ENCODE measurements at regions not wholly inside any gene's neighbourhood (a gene's known extent, or its start where the extent isn't known, plus 50 kb on each side); places are given as distances from the start of the nearest gene placed in this dataset.
"Not testable (repeated sequence)": the region's sequence is repeated elsewhere in the genome, so short reads cannot be mapped to it uniquely, and the experiment has no call there.

- ChIA-PET CTCF (no interaction called here), POLR2A (no interaction called here)
- H3K9me3 ChIP-seq = no peaks in the 10 kb centered on the region
- DNase-seq (no peak), ATAC-seq (replicated peaks in 1 of 4) (no peak)
- no peaks in the 10 kb centered on the region for H3K27me3 ChIP-seq (replicated peaks in 1 of 2; ENCODE audit: control insufficient read depth in 2 of 2, extremely low read depth in 1 of 2, insufficient read depth in 2 of 2, low read length in 1 of 2)
- no peak overlapping the region for H3K27ac ChIP-seq (ENCODE audit: low read length)
- no CpG with 5 or more reads among the region's 5 CpGs for WGBS (ENCODE audit: insufficient coverage)
- H3K4me3 ChIP-seq (ENCODE audit: control insufficient read depth in 1 of 2, extremely low read depth in 1 of 2, low read length in 1 of 2) = no peak overlapping the region
- no peaks in the 10 kb centered on the region for H3K36me3 ChIP-seq (ENCODE audit: control insufficient read depth in 2 of 2, extremely low read depth in 1 of 2, insufficient read depth in 1 of 2, low read length in 1 of 2)
- no peaks in the 10 kb centered on the region for H3K4me1 ChIP-seq (ENCODE audit: control insufficient read depth in 1 of 2, extremely low read depth in 1 of 2, insufficient read depth in 2 of 2, low read length in 2 of 2)
- H3K27me3 Mint-ChIP-seq = no peaks in the 10 kb centered on the region
- no peak overlapping the region for H3K27ac Mint-ChIP-seq
- no peaks in the 10 kb centered on the region for H3K9me3 Mint-ChIP-seq
- H3K4me3 Mint-ChIP-seq = no peak overlapping the region
- no peaks in the 10 kb centered on the region for H3K4me1 Mint-ChIP-seq
- no peaks in the 10 kb centered on the region for H3K36me3 Mint-ChIP-seq
Observed at GRCh38 chr1:195701149-195701548, 907.1 kb downstream of the KCNT2 start.

- ATAC-seq (replicated peaks in 1 of 4) (no peak), DNase-seq (no peak)
- ChIA-PET CTCF (interaction anchor here in 1 of 2 donors (0.7 kb wide), 1 partner anchor 355 kb away, joined by 3 read pairs; no protein-coding TSS in a partner anchor), POLR2A (no interaction called here)
- no peak overlapping the region for H3K4me3 Mint-ChIP-seq
- no peaks in the 10 kb centered on the region for H3K4me1 Mint-ChIP-seq
- H3K4me1 ChIP-seq (ENCODE audit: control insufficient read depth in 1 of 2, extremely low read depth in 1 of 2, insufficient read depth in 2 of 2, low read length in 2 of 2) = no peaks in the 10 kb centered on the region
- H3K9me3 Mint-ChIP-seq = peaks cover 0 to 9% (median 0%) of the 10 kb centered on the region in 3 donors
- no peaks in the 10 kb centered on the region for H3K9me3 ChIP-seq
- H3K27ac ChIP-seq (ENCODE audit: low read length) = no peak overlapping the region
- H3K27ac Mint-ChIP-seq = no peak overlapping the region
- H3K27me3 ChIP-seq (replicated peaks in 1 of 2; ENCODE audit: control insufficient read depth in 2 of 2, extremely low read depth in 1 of 2, insufficient read depth in 2 of 2, low read length in 1 of 2) = no peaks in the 10 kb centered on the region
- no CpG with 5 or more reads among the region's 2 CpGs for WGBS (ENCODE audit: insufficient coverage)
- H3K27me3 Mint-ChIP-seq = no peaks in the 10 kb centered on the region
- H3K36me3 Mint-ChIP-seq = no peaks in the 10 kb centered on the region
- H3K36me3 ChIP-seq (ENCODE audit: control insufficient read depth in 2 of 2, extremely low read depth in 1 of 2, insufficient read depth in 1 of 2, low read length in 1 of 2) = no peaks in the 10 kb centered on the region
- no peak overlapping the region for H3K4me3 ChIP-seq (ENCODE audit: control insufficient read depth in 1 of 2, extremely low read depth in 1 of 2, low read length in 1 of 2)
Observed at GRCh38 chr1:195697130-195697529, 911.1 kb downstream of the KCNT2 start.

- CTCF ChIA-PET = no interaction called here
- H3K4me3 Mint-ChIP-seq = no peak overlapping the region
- no peak for ATAC-seq (replicated peaks in 1 of 4)
Observed at GRCh38 chr1:195686764-195687163, 921.5 kb downstream of the KCNT2 start.

GRCh38 chr1:195664628-195665027 lies 943.6 kb downstream of the KCNT2 start:
- POLR2A ChIA-PET = no interaction called here

More at GRCh38 chr1:195686764-195687163, 921.5 kb downstream of the KCNT2 start:
- Mint-ChIP-seq H3K27me3 (no peaks in the 10 kb centered on the region), H3K27ac (no peak overlapping the region), H3K36me3 (no peaks in the 10 kb centered on the region), H3K4me1 (no peaks in the 10 kb centered on the region), H3K9me3 (peaks cover 0 to 5% (median 0%) of the 10 kb centered on the region in 3 donors)
- POLR2A ChIA-PET = no interaction called here
- WGBS (ENCODE audit: insufficient coverage) = no CpG with 5 or more reads among the region's 3 CpGs
- H3K27ac ChIP-seq (ENCODE audit: low read length) = no peak overlapping the region
- H3K27me3 ChIP-seq (replicated peaks in 1 of 2; ENCODE audit: control insufficient read depth in 2 of 2, extremely low read depth in 1 of 2, insufficient read depth in 2 of 2, low read length in 1 of 2) = no peaks in the 10 kb centered on the region
- no peaks in the 10 kb centered on the region for H3K9me3 ChIP-seq
- H3K4me3 ChIP-seq (ENCODE audit: control insufficient read depth in 1 of 2, extremely low read depth in 1 of 2, low read length in 1 of 2) = no peak overlapping the region
- H3K4me1 ChIP-seq (ENCODE audit: control insufficient read depth in 1 of 2, extremely low read depth in 1 of 2, insufficient read depth in 2 of 2, low read length in 2 of 2) = no peaks in the 10 kb centered on the region
- DNase-seq = no peak
- H3K36me3 ChIP-seq (ENCODE audit: control insufficient read depth in 2 of 2, extremely low read depth in 1 of 2, insufficient read depth in 1 of 2, low read length in 1 of 2) = no peaks in the 10 kb centered on the region

GRCh38 chr1:195663549-195664280 lies 944.5 kb downstream of the KCNT2 start:
- no peaks in the 10 kb centered on the region for H3K4me1 ChIP-seq (ENCODE audit: control insufficient read depth in 1 of 2, extremely low read depth in 1 of 2, insufficient read depth in 2 of 2, low read length in 2 of 2)
- WGBS (ENCODE audit: insufficient coverage) = 80% methylated on average over 1 of the region's 4 CpGs
- Mint-ChIP-seq H3K27me3 (no peaks in the 10 kb centered on the region), H3K4me1 (no peaks in the 10 kb centered on the region), H3K27ac (no peak overlapping the region), H3K36me3 (no peaks in the 10 kb centered on the region), H3K4me3 (no peak overlapping the region), H3K9me3 (peaks cover 3 to 12% (median 7%) of the 10 kb centered on the region in 3 donors)
- no peak overlapping the region for H3K27ac ChIP-seq (ENCODE audit: low read length)
- no peak overlapping the region for H3K4me3 ChIP-seq (ENCODE audit: control insufficient read depth in 1 of 2, extremely low read depth in 1 of 2, low read length in 1 of 2)
- H3K9me3 ChIP-seq = no peaks in the 10 kb centered on the region
- DNase-seq (no peak), ATAC-seq (replicated peaks in 1 of 4) (no peak)
- CTCF ChIA-PET = no interaction called here
- no peaks in the 10 kb centered on the region for H3K27me3 ChIP-seq (replicated peaks in 1 of 2; ENCODE audit: control insufficient read depth in 2 of 2, extremely low read depth in 1 of 2, insufficient read depth in 2 of 2, low read length in 1 of 2)
- POLR2A ChIA-PET = no interaction called here
- no peaks in the 10 kb centered on the region for H3K36me3 ChIP-seq (ENCODE audit: control insufficient read depth in 2 of 2, extremely low read depth in 1 of 2, insufficient read depth in 1 of 2, low read length in 1 of 2)

More at GRCh38 chr1:195664628-195665027, 943.6 kb downstream of the KCNT2 start:
- no peak for DNase-seq
- no peak overlapping the region for H3K27ac ChIP-seq (ENCODE audit: low read length)
- Mint-ChIP-seq H3K9me3 (peaks cover 6 to 12% (median 7%) of the 10 kb centered on the region in 3 donors), H3K27me3 (no peaks in the 10 kb centered on the region), H3K27ac (no peak overlapping the region), H3K4me1 (no peaks in the 10 kb centered on the region), H3K36me3 (no peaks in the 10 kb centered on the region), H3K4me3 (no peak overlapping the region)
- no peak overlapping the region for H3K4me3 ChIP-seq (ENCODE audit: control insufficient read depth in 1 of 2, extremely low read depth in 1 of 2, low read length in 1 of 2)
- CTCF ChIA-PET = no interaction called here
- no peaks in the 10 kb centered on the region for H3K4me1 ChIP-seq (ENCODE audit: control insufficient read depth in 1 of 2, extremely low read depth in 1 of 2, insufficient read depth in 2 of 2, low read length in 2 of 2)
- WGBS (ENCODE audit: insufficient coverage) = no CpG with 5 or more reads among the region's 1 CpG
- H3K36me3 ChIP-seq (ENCODE audit: control insufficient read depth in 2 of 2, extremely low read depth in 1 of 2, insufficient read depth in 1 of 2, low read length in 1 of 2) = no peaks in the 10 kb centered on the region
- H3K27me3 ChIP-seq (replicated peaks in 1 of 2; ENCODE audit: control insufficient read depth in 2 of 2, extremely low read depth in 1 of 2, insufficient read depth in 2 of 2, low read length in 1 of 2) = no peaks in the 10 kb centered on the region
- ATAC-seq (replicated peaks in 1 of 4) = no peak
- H3K9me3 ChIP-seq = no peaks in the 10 kb centered on the region

- ATAC-seq (replicated peaks in 1 of 4) = no peak
- Histone ChIP-seq H3K4me1 (ENCODE audit: control insufficient read depth in 1 of 2, extremely low read depth in 1 of 2, insufficient read depth in 2 of 2, low read length in 2 of 2) (no peaks in the 10 kb centered on the region), H3K4me3 (ENCODE audit: control insufficient read depth in 1 of 2, extremely low read depth in 1 of 2, low read length in 1 of 2) (no peak overlapping the region), H3K27me3 (replicated peaks in 1 of 2; ENCODE audit: control insufficient read depth in 2 of 2, extremely low read depth in 1 of 2, insufficient read depth in 2 of 2, low read length in 1 of 2) (no peaks in the 10 kb centered on the region), H3K36me3 (ENCODE audit: control insufficient read depth in 2 of 2, extremely low read depth in 1 of 2, insufficient read depth in 1 of 2, low read length in 1 of 2) (no peaks in the 10 kb centered on the region), H3K9me3 (no peaks in the 10 kb centered on the region), H3K27ac (ENCODE audit: low read length) (no peak overlapping the region)
- no CpG with 5 or more reads among the region's 1 CpG for WGBS (ENCODE audit: insufficient coverage)
- Mint-ChIP-seq H3K4me3 (no peak overlapping the region), H3K9me3 (peaks cover 2 to 3% (median 2%) of the 10 kb centered on the region in 3 donors), H3K4me1 (no peaks in the 10 kb centered on the region), H3K36me3 (no peaks in the 10 kb centered on the region), H3K27ac (no peak overlapping the region), H3K27me3 (no peaks in the 10 kb centered on the region)
- ChIA-PET CTCF (no interaction called here), POLR2A (no interaction called here)
- DNase-seq = no peak
Observed at GRCh38 chr1:195656780-195657179, 951.5 kb downstream of the KCNT2 start.

- no CpG with 5 or more reads among the region's 2 CpGs for WGBS (ENCODE audit: insufficient coverage)
- H3K27me3 Mint-ChIP-seq, CTCF ChIA-PET: not testable (repeated sequence)
Observed at GRCh38 chr1:195648875-195649274, 959.4 kb downstream of the KCNT2 start.

More at GRCh38 chr1:195648875-195649274, 959.4 kb downstream of the KCNT2 start:
- H3K36me3 Mint-ChIP-seq; DNase-seq; H3K27ac ChIP-seq (ENCODE audit: low read length); POLR2A ChIA-PET; H3K27me3 ChIP-seq (replicated peaks in 1 of 2; ENCODE audit: control insufficient read depth in 2 of 2, extremely low read depth in 1 of 2, insufficient read depth in 2 of 2, low read length in 1 of 2); H3K4me1 ChIP-seq (ENCODE audit: control insufficient read depth in 1 of 2, extremely low read depth in 1 of 2, insufficient read depth in 2 of 2, low read length in 2 of 2); H3K4me3 Mint-ChIP-seq; H3K27ac Mint-ChIP-seq; H3K4me1 Mint-ChIP-seq; ATAC-seq (replicated peaks in 1 of 4); H3K36me3 ChIP-seq (ENCODE audit: control insufficient read depth in 2 of 2, extremely low read depth in 1 of 2, insufficient read depth in 1 of 2, low read length in 1 of 2); H3K9me3 ChIP-seq; H3K4me3 ChIP-seq (ENCODE audit: control insufficient read depth in 1 of 2, extremely low read depth in 1 of 2, low read length in 1 of 2): not testable (repeated sequence)
- peaks cover 10 to 31% (median 13%) of the 10 kb centered on the region in 3 donors for H3K9me3 Mint-ChIP-seq

All from T-cell (primary cell).